Ishikawa (cell line): ENCODE measurements at regions not wholly inside any gene's neighbourhood (a gene's known extent, or its start where the extent isn't known, plus 50 kb on each side); places are given as distances from the start of the nearest gene placed in this dataset.

ENCODE experiments used
- EP300 ChIP-seq: IDR thresholded peaks from 2 replicates; pipeline ENCODE4 v1.6.1; 2012; ENCODE audit warnings: borderline replicate concordance
- MAX ChIP-seq: IDR thresholded peaks from 2 replicates; pipeline ENCODE4 v1.6.1; 2012

DNA sequence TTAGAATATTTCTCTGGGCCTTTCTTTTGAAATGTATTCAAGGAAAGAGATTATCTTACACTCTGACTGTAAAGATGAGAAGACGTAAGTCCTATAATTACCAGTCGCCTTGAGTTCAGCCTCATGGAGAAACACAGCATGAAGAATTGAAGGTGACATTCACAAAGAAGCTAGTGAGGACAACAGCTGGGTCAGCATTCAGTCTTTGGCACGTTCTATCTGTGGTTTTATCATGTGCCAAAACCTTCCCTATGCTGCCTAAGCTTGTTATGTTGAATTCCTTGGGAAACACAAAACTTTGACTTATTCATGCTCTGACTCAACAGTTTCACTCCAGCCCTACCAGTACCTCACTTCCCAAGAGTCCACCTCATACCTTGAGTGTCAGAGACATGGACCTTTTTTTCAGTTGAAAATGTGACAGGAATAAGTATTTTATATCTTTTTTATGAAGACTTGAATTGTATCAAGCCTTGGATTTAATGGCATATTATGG, 198.8 kb upstream of the KIRREL3 start:
- TF ChIP-seq EP300 = no peak
- TF ChIP-seq MAX = no peak
